Ishikawa (cell line): ENCODE measurements at regions not wholly inside any gene's neighbourhood (a gene's known extent, or its start where the extent isn't known, plus 50 kb on each side); places are given as distances from the start of the nearest gene placed in this dataset.

Experiments
- CEBPB ChIP-seq: IDR thresholded peaks from 2 replicates; pipeline ENCODE4 v1.6.1; 2012
- CREB1 ChIP-seq: IDR thresholded peaks from 2 replicates; pipeline ENCODE4 v1.6.1; 2012; ENCODE audit warnings: low read depth
- EGR1 ChIP-seq: IDR thresholded peaks from 2 replicates; pipeline ENCODE4 v1.6.1; 2012
- EP300 ChIP-seq: IDR thresholded peaks from 2 replicates; pipeline ENCODE4 v1.6.1; 2012; ENCODE audit warnings: borderline replicate concordance
- FOXM1 ChIP-seq: IDR thresholded peaks from 2 replicates; pipeline ENCODE4 v1.6.1; 2012; ENCODE audit warnings: low read depth, borderline replicate concordance
- NFIC ChIP-seq: IDR thresholded peaks from 2 replicates; pipeline ENCODE4 v1.6.1; 2012
- RAD21 ChIP-seq: IDR thresholded peaks from 2 replicates; pipeline ENCODE4 v1.6.1; 2012; ENCODE audit warnings: low read depth
- REST ChIP-seq: IDR thresholded peaks from 2 replicates; pipeline ENCODE4 v1.6.1; 2012; ENCODE audit warnings: low read depth, mild to moderate bottlenecking
- TAF1 ChIP-seq: IDR thresholded peaks from 2 replicates; pipeline ENCODE4 v1.6.1; 2012; ENCODE audit warnings: low read depth, mild to moderate bottlenecking
- TCF12 ChIP-seq: IDR thresholded peaks from 2 replicates; pipeline ENCODE4 v1.6.1; 2012; ENCODE audit warnings: low read depth
- TEAD4 ChIP-seq: IDR thresholded peaks from 2 replicates; pipeline ENCODE4 v1.6.1; 2012
- YY1 ChIP-seq: IDR thresholded peaks from 2 replicates; pipeline ENCODE4 v1.6.1; 2012; ENCODE audit warnings: low read depth
- ZBTB7A ChIP-seq: IDR thresholded peaks from 2 replicates; pipeline ENCODE4 v1.6.1; 2012; ENCODE audit warnings: low read depth
- TF ChIP-seq, protein P1 (sequence below): IDR thresholded peaks from 2 replicates; pipeline ENCODE4 v1.6.1; 2012
- TF ChIP-seq, protein P2 (sequence below): IDR thresholded peaks from 2 replicates; pipeline ENCODE4 v1.6.1; 2012

GRCh38 chr6:119436583-119436982, 87.0 kb upstream of the MAN1A1 start:
- TF ChIP-seq NFIC: no peak
- no peak for TF ChIP-seq TCF12
- no peak for TF ChIP-seq CEBPB
- TF ChIP-seq, protein P1, sequence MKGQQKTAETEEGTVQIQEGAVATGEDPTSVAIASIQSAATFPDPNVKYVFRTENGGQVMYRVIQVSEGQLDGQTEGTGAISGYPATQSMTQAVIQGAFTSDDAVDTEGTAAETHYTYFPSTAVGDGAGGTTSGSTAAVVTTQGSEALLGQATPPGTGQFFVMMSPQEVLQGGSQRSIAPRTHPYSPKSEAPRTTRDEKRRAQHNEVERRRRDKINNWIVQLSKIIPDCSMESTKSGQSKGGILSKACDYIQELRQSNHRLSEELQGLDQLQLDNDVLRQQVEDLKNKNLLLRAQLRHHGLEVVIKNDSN: no peak
- no peak for TF ChIP-seq YY1
- TF ChIP-seq RAD21: no peak
- TF ChIP-seq EP300: no peak
- no peak for TF ChIP-seq CREB1
- TF ChIP-seq TAF1: no peak
- TF ChIP-seq TEAD4: no peak
- TF ChIP-seq FOXM1: no peak
- TF ChIP-seq, protein P2, sequence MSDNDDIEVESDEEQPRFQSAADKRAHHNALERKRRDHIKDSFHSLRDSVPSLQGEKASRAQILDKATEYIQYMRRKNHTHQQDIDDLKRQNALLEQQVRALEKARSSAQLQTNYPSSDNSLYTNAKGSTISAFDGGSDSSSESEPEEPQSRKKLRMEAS: no peak
- TF ChIP-seq REST: no peak

GRCh38 chr6:119431799-119432198, 82.2 kb upstream of the MAN1A1 start:
- TF ChIP-seq REST (no peak), NFIC (no peak), TAF1 (no peak), CREB1 (no peak), TCF12 (no peak), RAD21 (no peak), FOXM1 (no peak), CEBPB (no peak), YY1 (no peak), EP300 (no peak), EGR1 (no peak), ZBTB7A (no peak), TEAD4 (no peak)
- TF ChIP-seq, protein P1: no peak
- TF ChIP-seq, protein P2: no peak

DNA sequence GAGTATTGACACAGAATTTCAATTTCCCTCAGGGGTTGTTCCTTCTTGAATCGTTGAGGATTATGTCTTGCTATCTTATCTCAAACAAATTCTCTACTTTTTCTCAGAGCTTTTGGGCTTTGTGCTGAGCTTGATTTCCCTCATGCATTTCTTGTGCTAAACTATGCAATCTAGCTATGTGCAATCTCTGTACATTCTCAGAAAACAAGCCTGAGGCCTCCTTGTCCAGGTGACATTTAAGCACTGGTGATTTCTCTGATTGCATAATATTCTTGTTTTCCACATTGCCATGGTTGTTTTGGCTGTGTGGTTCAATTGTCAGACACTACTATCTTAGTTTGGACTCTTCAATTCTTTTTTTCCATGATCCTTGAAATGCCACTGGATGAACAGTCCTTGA, 81.2 kb upstream of the MAN1A1 start:
- TF ChIP-seq YY1 (no peak), REST (no peak), EP300 (no peak), TCF12 (no peak), ZBTB7A (no peak), TAF1 (no peak), EGR1 (no peak), TEAD4 (no peak), FOXM1 (no peak), NFIC (no peak), CREB1 (no peak), CEBPB (no peak), RAD21 (no peak)
- TF ChIP-seq, protein P1: no peak
- TF ChIP-seq, protein P2: no peak

DNA sequence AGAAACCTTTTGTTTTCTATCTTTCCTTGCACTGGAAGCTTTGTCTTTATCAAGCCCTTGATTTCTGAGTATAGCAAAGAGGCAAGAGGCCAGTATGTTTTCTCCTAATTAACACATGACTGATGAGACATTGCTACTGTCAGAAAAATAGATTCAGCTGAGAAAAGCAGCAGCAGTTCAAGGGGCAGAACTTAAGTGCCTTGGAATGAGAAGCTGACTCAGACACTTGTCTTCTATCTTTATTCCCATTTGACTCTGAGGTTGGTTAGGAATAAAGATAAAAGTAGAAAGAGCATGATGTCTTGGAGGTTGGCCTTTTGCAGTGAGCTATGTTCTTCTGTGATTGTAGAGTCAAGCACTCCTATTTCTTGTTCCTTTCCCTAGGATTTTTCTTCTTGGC, 79.1 kb upstream of the MAN1A1 start:
- TF ChIP-seq, protein P2: no peak
- TF ChIP-seq ZBTB7A (no peak), TCF12 (no peak)
